ENCODE measurements at regions not wholly inside any gene's neighbourhood (a gene's known extent, or its start where the extent isn't known, plus 50 kb on each side); places are given as distances from the start of the nearest gene placed in this dataset.

DNA sequence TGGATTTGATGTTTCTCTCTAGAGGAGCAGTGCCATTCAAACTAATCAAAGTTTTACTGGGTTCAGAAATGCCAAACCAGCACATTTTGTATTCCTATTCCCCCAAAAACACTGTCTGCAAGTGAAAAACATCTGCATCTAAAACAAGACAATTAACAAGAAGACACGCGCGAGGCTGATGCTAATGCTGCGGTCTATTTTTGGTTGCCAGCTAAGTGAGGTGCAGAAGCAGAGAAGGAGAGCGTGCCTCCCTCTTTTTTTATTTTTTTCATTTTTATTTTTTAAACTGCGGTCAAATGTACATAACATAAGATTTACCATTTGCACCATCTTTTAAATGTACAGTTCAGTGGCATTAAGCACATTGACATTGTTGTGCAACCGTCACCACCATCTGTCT, 641.1 kb downstream of the DHX35 start:
- FAIRE-seq, result no peak
- TF ChIP-seq POLR2A (IDR thresholded peaks at IDR 0.05; ENCODE audit: low read depth, low read length) (no peak), EZH2 (IDR thresholded peaks at IDR 0.05; ENCODE audit: borderline replicate concordance, low read depth, low read length, severe bottlenecking) (no peak), GATA2 (IDR thresholded peaks at IDR 0.05; ENCODE audit: insufficient read depth, insufficient read length, low read depth, low read length) (no peak), FOS (IDR thresholded peaks at IDR 0.05; ENCODE audit: borderline replicate concordance, insufficient read depth, low read length) (no peak), POLR2AphosphoS5 (IDR thresholded peaks at IDR 0.05; ENCODE audit: insufficient read depth, low read depth, low read length) (no peak), MYC (IDR thresholded peaks at IDR 0.05; ENCODE audit: low read depth, low read length) (no peak), JUN (IDR thresholded peaks at IDR 0.05; ENCODE audit: borderline replicate concordance, insufficient read depth, insufficient read length, low read depth) (no peak)
- TF ChIP-seq, protein P1, sequence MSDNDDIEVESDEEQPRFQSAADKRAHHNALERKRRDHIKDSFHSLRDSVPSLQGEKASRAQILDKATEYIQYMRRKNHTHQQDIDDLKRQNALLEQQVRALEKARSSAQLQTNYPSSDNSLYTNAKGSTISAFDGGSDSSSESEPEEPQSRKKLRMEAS (IDR thresholded peaks at IDR 0.05; ENCODE audit: insufficient read depth, insufficient read length), result no peak
- TF ChIP-seq, protein P2, sequence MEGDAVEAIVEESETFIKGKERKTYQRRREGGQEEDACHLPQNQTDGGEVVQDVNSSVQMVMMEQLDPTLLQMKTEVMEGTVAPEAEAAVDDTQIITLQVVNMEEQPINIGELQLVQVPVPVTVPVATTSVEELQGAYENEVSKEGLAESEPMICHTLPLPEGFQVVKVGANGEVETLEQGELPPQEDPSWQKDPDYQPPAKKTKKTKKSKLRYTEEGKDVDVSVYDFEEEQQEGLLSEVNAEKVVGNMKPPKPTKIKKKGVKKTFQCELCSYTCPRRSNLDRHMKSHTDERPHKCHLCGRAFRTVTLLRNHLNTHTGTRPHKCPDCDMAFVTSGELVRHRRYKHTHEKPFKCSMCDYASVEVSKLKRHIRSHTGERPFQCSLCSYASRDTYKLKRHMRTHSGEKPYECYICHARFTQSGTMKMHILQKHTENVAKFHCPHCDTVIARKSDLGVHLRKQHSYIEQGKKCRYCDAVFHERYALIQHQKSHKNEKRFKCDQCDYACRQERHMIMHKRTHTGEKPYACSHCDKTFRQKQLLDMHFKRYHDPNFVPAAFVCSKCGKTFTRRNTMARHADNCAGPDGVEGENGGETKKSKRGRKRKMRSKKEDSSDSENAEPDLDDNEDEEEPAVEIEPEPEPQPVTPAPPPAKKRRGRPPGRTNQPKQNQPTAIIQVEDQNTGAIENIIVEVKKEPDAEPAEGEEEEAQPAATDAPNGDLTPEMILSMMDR (IDR thresholded peaks at IDR 0.05; ENCODE audit: extremely low read depth in 1 of 2, insufficient read depth in 1 of 2, low read depth in 1 of 2, low read length in 2 of 2), result no peak

More for the DNA sequence above, 641.1 kb downstream of the DHX35 start:
- H3K9ac ChIP-seq (replicated peaks; ENCODE audit: extremely low read depth, insufficient read depth, low read length), result no peak overlapping the region
- H3K9me1 ChIP-seq (replicated peaks; ENCODE audit: control insufficient read depth, extremely low read depth, insufficient read depth, low read length), result no peaks in the 10 kb centered on the region
- no peak overlapping the region for H3K4me2 ChIP-seq (ENCODE audit: insufficient read depth, low read length)
- ChIA-PET POLR2A (no interaction called here), CTCF (no interaction called here)
- H3K36me3 ChIP-seq (ENCODE audit: control insufficient read depth in 2 of 2, extremely low read depth in 1 of 2, insufficient read depth in 2 of 2, low read length in 2 of 2), result no peaks in the 10 kb centered on the region
- no peaks in the 10 kb centered on the region for H3K9me3 ChIP-seq (replicated peaks; ENCODE audit: control insufficient read depth, insufficient read depth, low read length)
- H3K4me1 ChIP-seq (ENCODE audit: control insufficient read depth, extremely low read depth, insufficient read depth, low read length), result no peaks in the 10 kb centered on the region
- no TSS peak for BruUV-seq (replicated peaks)
- H3K27ac ChIP-seq (ENCODE audit: insufficient read depth, low read depth, low read length), result no peak overlapping the region
- H2AFZ ChIP-seq (ENCODE audit: low read depth, low read length), result no peak overlapping the region
- H3K4me3 ChIP-seq (replicated peaks in 1 of 3; ENCODE audit: insufficient read depth in 1 of 3, low read depth in 1 of 3, low read length in 3 of 3), result no peak overlapping the region
- H3K79me2 ChIP-seq (ENCODE audit: control insufficient read depth, insufficient read depth, low read length), result no peaks in the 10 kb centered on the region
- dilution Hi-C loops (cut with MboI; ENCODE audit: extremely low pct_ligation_motif_present, low sequenced_read_pairs), result no loop called here
- no peak for DNase-seq (ENCODE audit: low read depth, low spot score)
- H3K27me3 ChIP-seq (ENCODE audit: control insufficient read depth in 2 of 2, insufficient read depth in 2 of 2, low read length in 2 of 2), result peaks cover 2 to 3% of the 10 kb centered on the region in 2 experiments
- H4K20me1 ChIP-seq (replicated peaks; ENCODE audit: control insufficient read depth, extremely low read depth, insufficient read depth, low read length), result no peaks in the 10 kb centered on the region
- intact Hi-C loops (cut with micrococcal nuclease), result no loop called here
